Ishikawa (cell line): ENCODE measurements at regions not wholly inside any gene's neighbourhood (a gene's known extent, or its start where the extent isn't known, plus 50 kb on each side); places are given as distances from the start of the nearest gene placed in this dataset.

Source experiments
- CEBPB ChIP-seq: IDR thresholded peaks from 2 replicates; pipeline ENCODE4 v1.6.1; 2012
- CREB1 ChIP-seq: IDR thresholded peaks from 2 replicates; pipeline ENCODE4 v1.6.1; 2012; ENCODE audit warnings: low read depth
- EP300 ChIP-seq: IDR thresholded peaks from 2 replicates; pipeline ENCODE4 v1.6.1; 2012; ENCODE audit warnings: borderline replicate concordance
- FOXM1 ChIP-seq: IDR thresholded peaks from 2 replicates; pipeline ENCODE4 v1.6.1; 2012; ENCODE audit warnings: low read depth, borderline replicate concordance
- NFIC ChIP-seq: IDR thresholded peaks from 2 replicates; pipeline ENCODE4 v1.6.1; 2012
- RAD21 ChIP-seq: IDR thresholded peaks from 2 replicates; pipeline ENCODE4 v1.6.1; 2012; ENCODE audit warnings: low read depth
- REST ChIP-seq: IDR thresholded peaks from 2 replicates; pipeline ENCODE4 v1.6.1; 2012; ENCODE audit warnings: low read depth, mild to moderate bottlenecking
- TAF1 ChIP-seq: IDR thresholded peaks from 2 replicates; pipeline ENCODE4 v1.6.1; 2012; ENCODE audit warnings: low read depth, mild to moderate bottlenecking
- TCF12 ChIP-seq: IDR thresholded peaks from 2 replicates; pipeline ENCODE4 v1.6.1; 2012; ENCODE audit warnings: low read depth
- TEAD4 ChIP-seq: IDR thresholded peaks from 2 replicates; pipeline ENCODE4 v1.6.1; 2012
- YY1 ChIP-seq: IDR thresholded peaks from 2 replicates; pipeline ENCODE4 v1.6.1; 2012; ENCODE audit warnings: low read depth
- TF ChIP-seq, protein P1 (sequence below): IDR thresholded peaks from 2 replicates; pipeline ENCODE4 v1.6.1; 2012

- TF ChIP-seq TAF1: no peak
- TF ChIP-seq REST: no peak
- TF ChIP-seq NFIC: no peak
- TF ChIP-seq YY1: no peak
- no peak for TF ChIP-seq FOXM1
- no peak for TF ChIP-seq CEBPB
- peak; percentile 52 for TF ChIP-seq RAD21
- TF ChIP-seq, protein P1, sequence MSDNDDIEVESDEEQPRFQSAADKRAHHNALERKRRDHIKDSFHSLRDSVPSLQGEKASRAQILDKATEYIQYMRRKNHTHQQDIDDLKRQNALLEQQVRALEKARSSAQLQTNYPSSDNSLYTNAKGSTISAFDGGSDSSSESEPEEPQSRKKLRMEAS: no peak
- TF ChIP-seq EP300: no peak
- TF ChIP-seq TEAD4: no peak
- no peak for TF ChIP-seq CREB1
- TF ChIP-seq TCF12: no peak
Measured at GRCh38 chr15:38699633-38700230, 135.1 kb upstream of the RASGRP1 start.
